ENCODE measurements at regions not wholly inside any gene's neighbourhood (a gene's known extent, or its start where the extent isn't known, plus 50 kb on each side); places are given as distances from the start of the nearest gene placed in this dataset.

GRCh38 chr1:186535388-186536133 lies 74.6 kb upstream of the PDC start:
- Histone ChIP-seq H3K4me1 (peaks cover 7% of the 10 kb centered on the region), H3K27me3 (ENCODE audit: low read depth) (no peaks in the 10 kb centered on the region), H3K9me3 (no peaks in the 10 kb centered on the region), H3K27ac (no peak overlapping the region), H3K4me3 (no peak overlapping the region), H3K36me3 (no peaks in the 10 kb centered on the region)
- ATAC-seq, result no peak
- TF ChIP-seq, protein P1, sequence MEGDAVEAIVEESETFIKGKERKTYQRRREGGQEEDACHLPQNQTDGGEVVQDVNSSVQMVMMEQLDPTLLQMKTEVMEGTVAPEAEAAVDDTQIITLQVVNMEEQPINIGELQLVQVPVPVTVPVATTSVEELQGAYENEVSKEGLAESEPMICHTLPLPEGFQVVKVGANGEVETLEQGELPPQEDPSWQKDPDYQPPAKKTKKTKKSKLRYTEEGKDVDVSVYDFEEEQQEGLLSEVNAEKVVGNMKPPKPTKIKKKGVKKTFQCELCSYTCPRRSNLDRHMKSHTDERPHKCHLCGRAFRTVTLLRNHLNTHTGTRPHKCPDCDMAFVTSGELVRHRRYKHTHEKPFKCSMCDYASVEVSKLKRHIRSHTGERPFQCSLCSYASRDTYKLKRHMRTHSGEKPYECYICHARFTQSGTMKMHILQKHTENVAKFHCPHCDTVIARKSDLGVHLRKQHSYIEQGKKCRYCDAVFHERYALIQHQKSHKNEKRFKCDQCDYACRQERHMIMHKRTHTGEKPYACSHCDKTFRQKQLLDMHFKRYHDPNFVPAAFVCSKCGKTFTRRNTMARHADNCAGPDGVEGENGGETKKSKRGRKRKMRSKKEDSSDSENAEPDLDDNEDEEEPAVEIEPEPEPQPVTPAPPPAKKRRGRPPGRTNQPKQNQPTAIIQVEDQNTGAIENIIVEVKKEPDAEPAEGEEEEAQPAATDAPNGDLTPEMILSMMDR (IDR thresholded peaks at IDR 0.05), result no peak
- intact Hi-C loops (cut with DNase I), result no loop called here
- no peak for DNase-seq

DNA sequence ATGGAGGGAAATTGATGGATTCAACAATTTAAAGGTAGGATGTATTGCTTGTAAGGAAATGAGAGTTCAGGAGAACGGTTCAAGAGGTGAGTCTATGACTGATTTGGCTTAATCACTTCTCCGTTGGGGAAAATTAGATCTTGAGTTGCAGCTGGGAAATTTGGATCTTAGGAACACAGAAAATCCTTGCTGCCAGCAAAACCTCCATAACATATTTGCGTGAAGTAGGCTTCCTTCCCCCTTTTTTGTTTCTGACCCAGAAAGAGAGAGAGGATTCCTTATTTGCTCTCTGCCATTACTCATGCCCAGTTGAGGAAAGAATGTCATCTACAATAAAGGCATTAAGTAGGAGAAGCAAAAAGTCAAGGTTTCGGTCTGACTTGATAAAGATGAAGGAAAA lies 73.5 kb upstream of the PDC start:
- no peaks in the 10 kb centered on the region for H3K36me3 ChIP-seq
- no peak for ATAC-seq
- peaks cover 7% of the 10 kb centered on the region for H3K4me1 ChIP-seq
- H3K27ac ChIP-seq, result no peak overlapping the region
- TF ChIP-seq, protein P1 (IDR thresholded peaks at IDR 0.05), result no peak
- H3K27me3 ChIP-seq (ENCODE audit: low read depth), result no peaks in the 10 kb centered on the region
- intact Hi-C loops (cut with DNase I), result no loop called here
- no peak overlapping the region for H3K4me3 ChIP-seq
- DNase-seq, result no peak
- H3K9me3 ChIP-seq, result no peaks in the 10 kb centered on the region

GRCh38 chr1:186532466-186532865 lies 71.6 kb upstream of the PDC start:
- Histone ChIP-seq H3K4me3 (no peak overlapping the region), H3K9me3 (no peaks in the 10 kb centered on the region), H3K27ac (no peak overlapping the region), H3K27me3 (ENCODE audit: low read depth) (no peaks in the 10 kb centered on the region), H3K4me1 (peaks cover 7% of the 10 kb centered on the region), H3K36me3 (no peaks in the 10 kb centered on the region)
- TF ChIP-seq, protein P1 (IDR thresholded peaks at IDR 0.05), result no peak
- DNase-seq (no peak), ATAC-seq (no peak)
- intact Hi-C loops (cut with DNase I), result no loop called here

DNA sequence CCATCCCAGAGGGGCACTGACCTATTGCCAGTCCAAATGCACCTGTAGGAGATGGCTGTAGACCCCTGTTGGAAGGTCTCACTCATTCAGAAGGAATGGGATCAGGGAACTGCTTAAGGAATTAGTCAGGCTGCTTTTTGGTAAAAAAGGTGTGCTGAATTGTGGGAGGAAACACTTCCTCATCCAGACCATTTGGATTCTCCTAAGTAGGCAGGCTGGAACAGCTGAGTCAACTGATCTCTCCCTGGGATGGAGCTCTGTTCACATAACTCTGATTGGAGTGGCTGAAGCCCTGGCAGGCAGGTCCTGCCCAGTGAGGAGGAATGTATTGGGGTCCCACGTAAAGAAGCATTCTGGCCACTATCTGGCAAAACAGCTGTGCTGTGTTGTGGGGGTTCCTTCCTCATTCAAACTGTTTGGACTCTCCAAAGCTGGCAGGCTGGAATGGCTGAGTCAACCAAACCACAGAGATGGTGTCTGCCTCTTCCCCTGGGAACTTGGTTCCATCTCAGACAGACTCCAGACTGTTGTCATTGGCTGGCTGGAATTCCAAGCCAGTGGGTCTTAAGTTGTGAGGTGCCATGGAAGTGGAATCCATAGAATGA lies 70.7 kb upstream of the PDC start:
- ATAC-seq (no peak), DNase-seq (no peak)
- H3K27ac ChIP-seq, result no peak overlapping the region
- no peaks in the 10 kb centered on the region for H3K9me3 ChIP-seq
- peaks cover 7% of the 10 kb centered on the region for H3K4me1 ChIP-seq
- H3K36me3 ChIP-seq, result no peaks in the 10 kb centered on the region
- H3K27me3 ChIP-seq (ENCODE audit: low read depth), result no peaks in the 10 kb centered on the region
- no peak overlapping the region for H3K4me3 ChIP-seq
- intact Hi-C loops (cut with DNase I), result no loop called here
- TF ChIP-seq, protein P1 (IDR thresholded peaks at IDR 0.05), result no peak

- ATAC-seq, result no peak
Observed at GRCh38 chr1:186530109-186530508, 69.2 kb upstream of the PDC start.

More at GRCh38 chr1:186530109-186530508, 69.2 kb upstream of the PDC start:
- intact Hi-C loops (cut with DNase I), result no loop called here
- Histone ChIP-seq H3K9me3 (no peaks in the 10 kb centered on the region), H3K4me1 (no peaks in the 10 kb centered on the region), H3K27ac (no peak overlapping the region), H3K27me3 (ENCODE audit: low read depth) (no peaks in the 10 kb centered on the region), H3K36me3 (no peaks in the 10 kb centered on the region), H3K4me3 (no peak overlapping the region)
- no peak for DNase-seq
- TF ChIP-seq, protein P1 (IDR thresholded peaks at IDR 0.05), result no peak

Measured in lower lobe of right lung (tissue), 2 donors.